ENCODE measurements at regions not wholly inside any gene's neighbourhood (a gene's known extent, or its start where the extent isn't known, plus 50 kb on each side); places are given as distances from the start of the nearest gene placed in this dataset.

GRCh38 chr10:78744056-78744455 is 324.7 kb upstream of the ZMIZ1 start:
- TF ChIP-seq, protein P1, sequence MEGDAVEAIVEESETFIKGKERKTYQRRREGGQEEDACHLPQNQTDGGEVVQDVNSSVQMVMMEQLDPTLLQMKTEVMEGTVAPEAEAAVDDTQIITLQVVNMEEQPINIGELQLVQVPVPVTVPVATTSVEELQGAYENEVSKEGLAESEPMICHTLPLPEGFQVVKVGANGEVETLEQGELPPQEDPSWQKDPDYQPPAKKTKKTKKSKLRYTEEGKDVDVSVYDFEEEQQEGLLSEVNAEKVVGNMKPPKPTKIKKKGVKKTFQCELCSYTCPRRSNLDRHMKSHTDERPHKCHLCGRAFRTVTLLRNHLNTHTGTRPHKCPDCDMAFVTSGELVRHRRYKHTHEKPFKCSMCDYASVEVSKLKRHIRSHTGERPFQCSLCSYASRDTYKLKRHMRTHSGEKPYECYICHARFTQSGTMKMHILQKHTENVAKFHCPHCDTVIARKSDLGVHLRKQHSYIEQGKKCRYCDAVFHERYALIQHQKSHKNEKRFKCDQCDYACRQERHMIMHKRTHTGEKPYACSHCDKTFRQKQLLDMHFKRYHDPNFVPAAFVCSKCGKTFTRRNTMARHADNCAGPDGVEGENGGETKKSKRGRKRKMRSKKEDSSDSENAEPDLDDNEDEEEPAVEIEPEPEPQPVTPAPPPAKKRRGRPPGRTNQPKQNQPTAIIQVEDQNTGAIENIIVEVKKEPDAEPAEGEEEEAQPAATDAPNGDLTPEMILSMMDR (IDR thresholded peaks at IDR 0.05; ENCODE audit: control extremely low read depth, extremely low read depth): no peak
- peak overlapping the region in 1 of 2 donors; percentile 18 for H3K27ac ChIP-seq (ENCODE audit: low read depth in 1 of 2, low read length in 1 of 2)

DNA sequence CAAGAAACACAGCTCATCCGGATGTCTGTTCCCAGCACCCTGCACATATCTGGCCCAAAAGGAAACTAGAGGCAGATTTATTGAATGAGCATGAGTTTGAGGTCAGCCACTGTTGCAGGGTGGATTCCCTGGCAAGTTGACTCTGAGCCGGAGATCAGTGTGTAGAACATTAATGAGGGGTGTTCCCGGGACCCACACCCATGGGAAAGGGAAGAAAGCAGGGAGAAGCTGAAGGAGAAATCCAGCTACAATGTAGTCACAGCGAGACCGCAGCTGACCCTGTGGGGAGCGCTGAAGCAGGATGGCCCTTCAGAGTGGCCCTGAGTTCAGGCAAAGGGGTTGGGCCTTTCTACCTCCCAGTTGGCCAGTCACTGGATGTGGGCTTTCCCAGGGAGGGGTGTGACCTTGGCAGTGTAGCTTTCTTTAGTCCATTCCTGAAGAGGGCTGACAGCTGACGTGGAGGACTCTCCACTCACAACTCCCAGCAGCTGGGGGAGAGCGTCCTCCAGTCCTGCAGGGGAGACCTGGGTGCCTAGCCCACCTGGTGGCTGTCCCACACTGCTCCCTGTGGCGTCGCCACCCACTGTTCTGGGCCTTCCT is 324.2 kb upstream of the ZMIZ1 start:
- Histone ChIP-seq H3K36me3 (ENCODE audit: control insufficient read depth in 4 of 4, insufficient read depth in 4 of 4, low read length in 4 of 4) (no peaks in the 10 kb centered on the region), H3K9ac (ENCODE audit: insufficient read depth in 1 of 2, low read length in 2 of 2) (no peak overlapping the region), H3K9me3 (ENCODE audit: control insufficient read depth in 4 of 4, insufficient read depth in 3 of 4, low read length in 3 of 4) (no peaks in the 10 kb centered on the region), H3K27me3 (ENCODE audit: control insufficient read depth in 3 of 3, insufficient read depth in 3 of 3, low read length in 2 of 3) (no peaks in the 10 kb centered on the region), H3K4me1 (ENCODE audit: control insufficient read depth in 5 of 5, insufficient read depth in 5 of 5, low read length in 5 of 5) (peaks cover 0 to 12% (median 3%) of the 10 kb centered on the region in 5 donors), H3K27ac (ENCODE audit: low read depth in 1 of 2, low read length in 1 of 2) (no peak overlapping the region), H3K4me3 (no peak overlapping the region)
- DNase-seq: peak in 1 of 3 donors; percentile 21
- ATAC-seq (ENCODE audit: insufficient read depth, low FRiP score): no peak
- TF ChIP-seq, protein P1 (IDR thresholded peaks at IDR 0.05; ENCODE audit: control extremely low read depth, extremely low read depth): no peak
- 70% methylated on average over 10 of the region's 10 CpGs for WGBS, 2 donors

More at GRCh38 chr10:78744056-78744455, 324.7 kb upstream of the ZMIZ1 start:
- no peak for ATAC-seq (ENCODE audit: insufficient read depth, low FRiP score)
- H3K4me1 ChIP-seq (ENCODE audit: control insufficient read depth in 5 of 5, insufficient read depth in 5 of 5, low read length in 5 of 5): peaks cover 0 to 12% (median 3%) of the 10 kb centered on the region in 5 donors
- no peaks in the 10 kb centered on the region for H3K27me3 ChIP-seq (ENCODE audit: control insufficient read depth in 3 of 3, insufficient read depth in 3 of 3, low read length in 2 of 3)
- no peak for DNase-seq
- 88 to 96% methylated on average over 5 of the region's 5 CpGs for WGBS, 2 donors
- no peak overlapping the region for H3K9ac ChIP-seq (ENCODE audit: insufficient read depth in 1 of 2, low read length in 2 of 2)
- H3K36me3 ChIP-seq (ENCODE audit: control insufficient read depth in 4 of 4, insufficient read depth in 4 of 4, low read length in 4 of 4): no peaks in the 10 kb centered on the region
- H3K4me3 ChIP-seq: no peak overlapping the region
- no peaks in the 10 kb centered on the region for H3K9me3 ChIP-seq (ENCODE audit: control insufficient read depth in 4 of 4, insufficient read depth in 3 of 4, low read length in 3 of 4)

DNA sequence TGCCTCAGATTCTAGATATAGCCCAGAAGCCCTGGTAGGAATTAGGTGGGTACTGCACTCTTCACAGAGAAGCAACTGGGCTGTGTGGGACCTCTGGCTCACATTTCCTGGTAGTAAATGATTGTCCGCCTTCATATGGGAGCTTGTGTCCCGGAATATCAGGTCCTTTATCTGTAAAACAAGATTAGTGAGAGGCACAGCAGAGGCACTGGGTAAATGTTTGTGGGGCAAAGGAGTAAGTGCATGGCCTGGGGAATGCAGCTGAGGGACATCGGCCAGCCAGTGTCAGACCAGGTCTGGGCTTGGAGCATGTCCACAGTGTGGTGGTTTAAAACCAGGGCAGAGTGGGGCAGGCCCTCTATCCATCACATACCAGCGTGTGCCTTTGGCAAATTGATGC is 323.3 kb upstream of the ZMIZ1 start:
- Histone ChIP-seq H3K4me1 (ENCODE audit: control insufficient read depth in 5 of 5, insufficient read depth in 5 of 5, low read length in 5 of 5) (peaks cover 0 to 12% (median 3%) of the 10 kb centered on the region in 5 donors), H3K27ac (ENCODE audit: low read depth in 1 of 2, low read length in 1 of 2) (no peak overlapping the region), H3K27me3 (ENCODE audit: control insufficient read depth in 3 of 3, insufficient read depth in 3 of 3, low read length in 2 of 3) (no peaks in the 10 kb centered on the region), H3K36me3 (ENCODE audit: control insufficient read depth in 4 of 4, insufficient read depth in 4 of 4, low read length in 4 of 4) (no peaks in the 10 kb centered on the region), H3K4me3 (no peak overlapping the region), H3K9ac (ENCODE audit: insufficient read depth in 1 of 2, low read length in 2 of 2) (no peak overlapping the region), H3K9me3 (ENCODE audit: control insufficient read depth in 4 of 4, insufficient read depth in 3 of 4, low read length in 3 of 4) (no peaks in the 10 kb centered on the region)
- no peak for DNase-seq
- TF ChIP-seq, protein P1 (IDR thresholded peaks at IDR 0.05; ENCODE audit: control extremely low read depth, extremely low read depth): no peak
- ATAC-seq (ENCODE audit: insufficient read depth, low FRiP score): no peak
- WGBS, 2 donors: 84 to 90% methylated on average over 4 of the region's 4 CpGs

All from lung (tissue), 11 donors.